H1 (cell line): ENCODE measurements at regions not wholly inside any gene's neighbourhood (a gene's known extent, or its start where the extent isn't known, plus 50 kb on each side); places are given as distances from the start of the nearest gene placed in this dataset.

Source experiments
- CTCF ChIA-PET: fragments of 300-600 bp; sonication (Branson Sonifier 250); formaldehyde crosslinking; loops from one replicate; lab custom pipeline; 2021; ENCODE audit not compliant: partially characterized antibody; lab: Charles Lee
- POLR2A ChIA-PET: fragments of 300-600 bp; sonication (Branson Sonifier 250); formaldehyde crosslinking; loops from one replicate; lab custom pipeline; 2021; ENCODE audit warnings: inconsistent platforms; ENCODE audit not compliant: partially characterized antibody; lab: Charles Lee
- DNase-seq, 2 experiments: peaks; one replicate each; pipeline versions ENCODE4 v3.0.0 to v3.0.0-alpha.2; 2010 to 2022; ENCODE audit warnings: low spot score in 2 of 2, low read depth in 1 of 2, mixed read lengths in 1 of 2
- FAIRE-seq: peaks from 2 replicates; lab custom pipeline; 2011; peaks lifted over from hg19 to GRCh38; lab: Jason Lieb, UNC
- H2AFZ ChIP-seq: 2 replicates; pipeline ENCODE4 v1.8.1; 2012; ENCODE audit warnings: low read length, inconsistent platforms
- H2AK5ac ChIP-seq: 2 replicates; pipeline ENCODE4 v1.6.1; 2013; ENCODE audit warnings: low read depth, low read length
- H2BK120ac ChIP-seq: replicated peaks from 2 replicates; pipeline ENCODE3; 2013; ENCODE audit warnings: low read depth, low read length, inconsistent platforms
- H2BK12ac ChIP-seq: 2 replicates; pipeline ENCODE4 v1.6.1; 2013; ENCODE audit warnings: low read depth, low read length
- H2BK15ac ChIP-seq: 2 replicates; pipeline ENCODE4 v1.6.1; 2013; ENCODE audit warnings: low read length
- H2BK20ac ChIP-seq: 2 replicates; pipeline ENCODE4 v1.6.1; 2013; ENCODE audit warnings: low read length
- H2BK5ac ChIP-seq: 2 replicates; pipeline ENCODE4 v1.6.1; 2013; ENCODE audit warnings: low read depth, low read length
- H3K14ac ChIP-seq: 2 replicates; pipeline ENCODE4 v1.6.1; 2013; ENCODE audit warnings: inconsistent platforms; ENCODE audit not compliant: insufficient read length
- H3K18ac ChIP-seq: 2 replicates; pipeline ENCODE4 v1.6.1; 2013; ENCODE audit warnings: low read length; ENCODE audit errors: extremely low read depth
- H3K23ac ChIP-seq: 2 replicates; pipeline ENCODE4 v1.6.1; 2013; ENCODE audit warnings: inconsistent platforms; ENCODE audit not compliant: insufficient read length
- H3K23me2 ChIP-seq: 2 replicates; pipeline ENCODE4 v1.6.1; 2013; ENCODE audit warnings: low read depth, low read length
- H3K27ac ChIP-seq: 2 replicates; pipeline ENCODE4 v1.6.1; 2011; ENCODE audit warnings: low read depth, low read length, inconsistent platforms
- H3K27me3 ChIP-seq, 4 experiments: replicated peaks in 1 of 4; 1 replicate in 1 of 4; 2 replicates in 3 of 4; pipeline versions ENCODE4 v1.6.1 to v1.8.1; 2011 to 2013; ENCODE audit warnings: low read length in 3 of 4, mild to moderate bottlenecking in 3 of 4, inconsistent platforms in 2 of 4, mixed read lengths in 2 of 4, moderate library complexity in 1 of 4; ENCODE audit not compliant: control insufficient read depth in 3 of 4, insufficient read depth in 3 of 4; ENCODE audit errors: extremely low read depth in 1 of 4
- H3K36me3 ChIP-seq, 4 experiments: 2 replicates each; pipeline versions ENCODE4 v1.6.1 to v1.8.1; 2011 to 2013; ENCODE audit warnings: mild to moderate bottlenecking in 4 of 4, low read length in 3 of 4, moderate library complexity in 2 of 4, control low read depth in 1 of 4, inconsistent platforms in 1 of 4; ENCODE audit not compliant: insufficient read depth in 4 of 4, control insufficient read depth in 2 of 4
- H3K4ac ChIP-seq: replicated peaks from 2 replicates; pipeline ENCODE3; 2013; ENCODE audit warnings: low read length, low read depth, mixed read lengths, inconsistent platforms; ENCODE audit not compliant: insufficient read length
- H3K4me1 ChIP-seq, 4 experiments: replicated peaks in 1 of 4; 1 replicate in 1 of 4; 2 replicates in 3 of 4; pipeline versions ENCODE4 v1.6.1 to v1.8.1; 2011 to 2013; ENCODE audit warnings: low read length in 3 of 4, inconsistent platforms in 2 of 4, mixed read lengths in 1 of 4; ENCODE audit not compliant: insufficient read depth in 4 of 4, control insufficient read depth in 3 of 4
- H3K4me2 ChIP-seq, 2 experiments: 2 replicates each; pipeline versions ENCODE4 v1.6.1 to v1.8.1; 2011 to 2013; ENCODE audit warnings: low read depth in 2 of 2, low read length in 2 of 2, control low read depth in 1 of 2, inconsistent platforms in 1 of 2, mild to moderate bottlenecking in 1 of 2; ENCODE audit not compliant: insufficient read depth in 1 of 2
- H3K4me3 ChIP-seq, 4 experiments: fragments of 200-600, 300-600 bp in 1 of 4; sonication (generic), shearing (Covaris generic), sonication (Bioruptor Twin) in 1 of 4; 2 replicates each; pipeline versions ENCODE4 v1.5.1 to v1.8.1; 2011 to 2016; ENCODE audit warnings: low read length in 4 of 4, low read depth in 3 of 4, control low read depth in 2 of 4, inconsistent platforms in 2 of 4, mild to moderate bottlenecking in 2 of 4, mixed read lengths in 1 of 4, moderate library complexity in 1 of 4; ENCODE audit not compliant: insufficient read depth in 2 of 4; ENCODE audit errors: extremely low read depth in 1 of 4
- H3K56ac ChIP-seq: replicated peaks from 2 replicates; pipeline ENCODE3; 2013; ENCODE audit warnings: low read depth, mild to moderate bottlenecking, mixed read lengths, low read length, inconsistent platforms; ENCODE audit not compliant: insufficient read length
- H3K79me1 ChIP-seq: 2 replicates; pipeline ENCODE4 v1.6.1; 2013; ENCODE audit warnings: low read depth, low read length, control low read depth
- H3K79me2 ChIP-seq, 2 experiments: 2 replicates each; pipeline versions ENCODE4 v1.6.1 to v1.8.1; 2012 to 2013; ENCODE audit warnings: low read length in 2 of 2, mild to moderate bottlenecking in 2 of 2, inconsistent platforms in 1 of 2; ENCODE audit not compliant: insufficient read depth in 2 of 2, control insufficient read depth in 1 of 2
- H3K9ac ChIP-seq, 4 experiments: replicated peaks in 1 of 4; 1 replicate in 1 of 4; 2 replicates in 3 of 4; pipeline versions ENCODE4 v1.6.1 to v1.8.1; 2011 to 2013; ENCODE audit warnings: low read depth in 3 of 4, low read length in 3 of 4, control low read depth in 2 of 4, mild to moderate bottlenecking in 2 of 4, moderate library complexity in 2 of 4, inconsistent platforms in 1 of 4; ENCODE audit errors: extremely low read depth in 1 of 4
- H3K9me3 ChIP-seq, 2 experiments: 2 replicates each; pipeline versions ENCODE4 v1.6.1 to v1.8.1; 2012 to 2013; ENCODE audit warnings: mild to moderate bottlenecking in 2 of 2, moderate library complexity in 2 of 2, control low read depth in 1 of 2, inconsistent platforms in 1 of 2, low read depth in 1 of 2, low read length in 1 of 2, mixed read lengths in 1 of 2; ENCODE audit not compliant: insufficient read depth in 2 of 2
- H4K20me1 ChIP-seq, 2 experiments: replicated peaks in 1 of 2; 2 replicates each; pipeline versions ENCODE3 to v1.8.1; 2011 to 2013; ENCODE audit warnings: inconsistent platforms in 2 of 2, low read length in 2 of 2, mild to moderate bottlenecking in 1 of 2; ENCODE audit not compliant: insufficient read depth in 2 of 2, control insufficient read depth in 1 of 2
- H4K5ac ChIP-seq: 2 replicates; pipeline ENCODE4 v1.6.1; 2013; ENCODE audit warnings: low read length, low read depth, mixed read lengths, inconsistent platforms; ENCODE audit not compliant: insufficient read length
- H4K8ac ChIP-seq: 2 replicates; pipeline ENCODE4 v1.8.0; 2013; ENCODE audit warnings: mild to moderate bottlenecking, moderate library complexity, low read length, inconsistent platforms; ENCODE audit not compliant: insufficient read depth; ENCODE audit errors: extremely low read depth
- H4K91ac ChIP-seq: replicated peaks from 2 replicates; pipeline ENCODE3; 2013; ENCODE audit warnings: low read length, mixed read lengths, inconsistent platforms; ENCODE audit not compliant: insufficient read length
- CREB1 ChIP-seq: IDR thresholded peaks from 2 replicates; pipeline ENCODE4 v1.6.1; 2012; ENCODE audit warnings: inconsistent platforms
- HDAC6 ChIP-seq: IDR thresholded peaks from one replicate; pipeline ENCODE4 v1.7.1; 2012; ENCODE audit warnings: low read depth, mild to moderate bottlenecking, inconsistent platforms, low read length, moderate library complexity
- POLR2A ChIP-seq, 2 experiments: IDR thresholded peaks; 1 replicate in 1 of 2; 2 replicates in 1 of 2; pipeline ENCODE4 v1.6.1; 2011; ENCODE audit warnings: low read depth in 2 of 2, low read length in 2 of 2, mild to moderate bottlenecking in 2 of 2; ENCODE audit errors: control extremely low read depth in 1 of 2
- RNF2 ChIP-seq: fragments of 200-900, 300-1000 bp; sonication (generic); IDR thresholded peaks from 2 replicates; pipeline ENCODE4 v1.7.1; 2016; ENCODE audit warnings: borderline replicate concordance, low read depth, mild to moderate bottlenecking, antibody characterized with exemption, low read length; ENCODE audit not compliant: poor library complexity, severe bottlenecking; ENCODE audit errors: missing control alignments
- SIX5 ChIP-seq: IDR thresholded peaks from 2 replicates; pipeline ENCODE4 v1.6.1; 2011; ENCODE audit warnings: mild to moderate bottlenecking, low read depth, low read length
- WGBS, 2 experiments: shearing (Covaris generic) in 1 of 2; methylation state at CpG; one replicate each; pipeline versions ENCODE4 v1.1.6 to v1.1.7; 2013 to 2015; ENCODE audit warnings: low lambda C conversion rate in 2 of 2, mixed read lengths in 2 of 2, inconsistent platforms in 1 of 2, low coverage in 1 of 2, missing lambda C conversion rate in 1 of 2; ENCODE audit not compliant: insufficient replicate concordance in 2 of 2, insufficient coverage in 1 of 2, insufficient read length in 1 of 2; ENCODE audit errors: extremely low coverage in 1 of 2, missing lambda C conversion rate in 1 of 2; 5-methylcytosine and 5-hydroxymethylcytosine counted together

GRCh38 chr6:105676857-105677256, 274.0 kb upstream of the PREP start:
- no peaks in the 10 kb centered on the region for H3K4me1 ChIP-seq
- H2BK5ac ChIP-seq = no peak overlapping the region
- no peaks in the 10 kb centered on the region for H3K27me3 ChIP-seq
- POLR2A ChIA-PET = no interaction called here
- no peak overlapping the region for H2BK20ac ChIP-seq
- H3K9ac ChIP-seq = no peak overlapping the region
- H3K14ac ChIP-seq = no peak overlapping the region
- no peak overlapping the region for H3K4me3 ChIP-seq
- 90 to 100% methylated on average over 1 to 3 of the region's 3 CpGs for WGBS, 2 experiments
- TF ChIP-seq SIX5 = no peak
- TF ChIP-seq CREB1 = no peak
- TF ChIP-seq RNF2 = no peak
- no peak for TF ChIP-seq HDAC6
- TF ChIP-seq POLR2A (IDR thresholded peaks at IDR 0.05; ENCODE audit: control extremely low read depth in 1 of 2, low read depth in 2 of 2, low read length in 2 of 2) = no peak
- TF ChIP-seq, all 59 proteins: peak for 0
- no peak for DNase-seq
- no peak overlapping the region for H4K8ac ChIP-seq
- no peak for FAIRE-seq
- H2BK15ac ChIP-seq = no peak overlapping the region
- H3K23me2 ChIP-seq = no peaks in the 10 kb centered on the region
- H3K9me3 ChIP-seq = no peaks in the 10 kb centered on the region; a peak in 1 of 4 replicates
- CTCF ChIA-PET = interaction anchor here (0.6 to 1.4 kb wide), 3 partner anchors 19 to 190 kb away, joined by 3 read pairs; no protein-coding TSS in a partner anchor
- H3K4ac ChIP-seq = no peak overlapping the region
- no peak overlapping the region for H2BK120ac ChIP-seq
- no peak overlapping the region for H4K5ac ChIP-seq
- no peak overlapping the region for H2AFZ ChIP-seq
- no peaks in the 10 kb centered on the region for H4K20me1 ChIP-seq
- no peak overlapping the region for H2BK12ac ChIP-seq
- no peak overlapping the region for H4K91ac ChIP-seq
- no peak overlapping the region for H2AK5ac ChIP-seq
- no peaks in the 10 kb centered on the region for H3K36me3 ChIP-seq
- no peaks in the 10 kb centered on the region for H3K79me2 ChIP-seq
- no peak overlapping the region for H3K18ac ChIP-seq
- H3K27ac ChIP-seq = no peak overlapping the region
- no peak overlapping the region for H3K23ac ChIP-seq
- H3K4me2 ChIP-seq = no peak overlapping the region
- no peaks in the 10 kb centered on the region for H3K79me1 ChIP-seq
- H3K56ac ChIP-seq = no peak overlapping the region
